ENCODE measurements at regions not wholly inside any gene's neighbourhood (a gene's known extent, or its start where the extent isn't known, plus 50 kb on each side); places are given as distances from the start of the nearest gene placed in this dataset.

DNA sequence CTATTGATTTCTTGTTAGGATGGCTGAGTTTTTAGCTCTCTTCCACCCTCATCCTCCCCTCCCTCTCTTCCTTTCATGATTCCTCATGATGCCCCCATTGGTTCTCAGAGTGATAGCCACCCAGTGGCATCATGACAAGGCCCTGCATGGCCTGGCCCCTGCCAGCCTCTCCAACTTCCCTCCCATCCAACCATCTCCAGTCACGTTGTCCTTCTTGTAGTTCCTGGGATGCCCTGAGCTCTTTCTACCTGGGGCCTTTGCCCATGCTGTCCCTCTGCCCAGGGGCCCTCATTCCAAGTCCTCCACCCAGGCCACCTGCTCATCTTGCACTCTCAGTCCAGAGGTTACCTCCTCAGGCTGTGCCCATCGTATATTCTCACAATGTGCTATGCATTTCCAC, 247.5 kb downstream of the TFCP2L1 start:
- no peak overlapping the region for H3K4me3 ChIP-seq (ENCODE audit: low read depth, low read length)
- DNase-seq (ENCODE audit: low read depth), result no peak
- TF ChIP-seq, protein P1, sequence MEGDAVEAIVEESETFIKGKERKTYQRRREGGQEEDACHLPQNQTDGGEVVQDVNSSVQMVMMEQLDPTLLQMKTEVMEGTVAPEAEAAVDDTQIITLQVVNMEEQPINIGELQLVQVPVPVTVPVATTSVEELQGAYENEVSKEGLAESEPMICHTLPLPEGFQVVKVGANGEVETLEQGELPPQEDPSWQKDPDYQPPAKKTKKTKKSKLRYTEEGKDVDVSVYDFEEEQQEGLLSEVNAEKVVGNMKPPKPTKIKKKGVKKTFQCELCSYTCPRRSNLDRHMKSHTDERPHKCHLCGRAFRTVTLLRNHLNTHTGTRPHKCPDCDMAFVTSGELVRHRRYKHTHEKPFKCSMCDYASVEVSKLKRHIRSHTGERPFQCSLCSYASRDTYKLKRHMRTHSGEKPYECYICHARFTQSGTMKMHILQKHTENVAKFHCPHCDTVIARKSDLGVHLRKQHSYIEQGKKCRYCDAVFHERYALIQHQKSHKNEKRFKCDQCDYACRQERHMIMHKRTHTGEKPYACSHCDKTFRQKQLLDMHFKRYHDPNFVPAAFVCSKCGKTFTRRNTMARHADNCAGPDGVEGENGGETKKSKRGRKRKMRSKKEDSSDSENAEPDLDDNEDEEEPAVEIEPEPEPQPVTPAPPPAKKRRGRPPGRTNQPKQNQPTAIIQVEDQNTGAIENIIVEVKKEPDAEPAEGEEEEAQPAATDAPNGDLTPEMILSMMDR (conservative IDR thresholded peaks at IDR 0.05; ENCODE audit: low read depth, low read length), result no peak

DNA sequence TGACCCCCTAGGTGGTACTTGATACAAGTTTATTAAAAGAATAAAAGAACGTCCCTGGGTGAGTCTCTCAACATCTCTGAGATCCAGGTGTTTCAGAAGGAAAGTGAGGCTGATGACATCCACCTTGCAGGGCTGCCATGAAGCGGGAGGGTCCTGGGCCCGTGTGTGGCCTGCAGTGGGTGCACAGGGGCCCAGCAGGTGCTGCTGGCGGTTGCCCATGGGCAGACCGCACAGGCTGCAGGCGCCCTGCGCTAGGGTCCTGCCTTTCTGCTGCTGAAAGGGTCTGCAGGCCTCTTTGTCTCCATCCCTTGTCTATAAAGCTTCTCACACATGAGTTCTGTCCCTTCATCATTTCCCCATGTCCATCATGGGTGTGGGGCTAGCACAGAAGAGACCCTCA, 247.0 kb downstream of the TFCP2L1 start:
- no peak for DNase-seq (ENCODE audit: low read depth)
- no peak overlapping the region for H3K4me3 ChIP-seq (ENCODE audit: low read depth, low read length)
- TF ChIP-seq, protein P1 (conservative IDR thresholded peaks at IDR 0.05; ENCODE audit: low read depth, low read length), result no peak

DNA sequence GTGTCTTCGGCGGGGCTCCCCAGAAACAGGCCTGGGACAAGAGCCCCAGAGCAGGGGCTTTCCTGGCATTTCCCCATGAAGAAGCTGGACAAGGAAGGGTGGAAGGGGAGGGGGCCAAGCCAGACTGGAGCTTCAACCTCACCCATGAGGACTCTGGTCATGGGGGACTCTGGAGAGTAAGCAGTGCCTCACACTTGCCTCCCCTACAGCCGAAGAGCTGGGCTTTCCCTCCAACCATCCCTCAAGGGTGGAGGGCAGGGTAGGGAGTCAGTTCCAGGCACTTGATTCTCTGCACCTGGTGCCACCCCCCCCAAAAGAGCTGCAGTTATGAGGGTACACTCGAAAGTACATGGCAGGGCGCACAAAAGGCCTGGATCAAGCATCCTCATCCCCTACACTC, 246.6 kb downstream of the TFCP2L1 start:
- no peak for DNase-seq (ENCODE audit: low read depth)
- TF ChIP-seq, protein P1 (conservative IDR thresholded peaks at IDR 0.05; ENCODE audit: low read depth, low read length), result no peak
- no peak overlapping the region for H3K4me3 ChIP-seq (ENCODE audit: low read depth, low read length)

DNA sequence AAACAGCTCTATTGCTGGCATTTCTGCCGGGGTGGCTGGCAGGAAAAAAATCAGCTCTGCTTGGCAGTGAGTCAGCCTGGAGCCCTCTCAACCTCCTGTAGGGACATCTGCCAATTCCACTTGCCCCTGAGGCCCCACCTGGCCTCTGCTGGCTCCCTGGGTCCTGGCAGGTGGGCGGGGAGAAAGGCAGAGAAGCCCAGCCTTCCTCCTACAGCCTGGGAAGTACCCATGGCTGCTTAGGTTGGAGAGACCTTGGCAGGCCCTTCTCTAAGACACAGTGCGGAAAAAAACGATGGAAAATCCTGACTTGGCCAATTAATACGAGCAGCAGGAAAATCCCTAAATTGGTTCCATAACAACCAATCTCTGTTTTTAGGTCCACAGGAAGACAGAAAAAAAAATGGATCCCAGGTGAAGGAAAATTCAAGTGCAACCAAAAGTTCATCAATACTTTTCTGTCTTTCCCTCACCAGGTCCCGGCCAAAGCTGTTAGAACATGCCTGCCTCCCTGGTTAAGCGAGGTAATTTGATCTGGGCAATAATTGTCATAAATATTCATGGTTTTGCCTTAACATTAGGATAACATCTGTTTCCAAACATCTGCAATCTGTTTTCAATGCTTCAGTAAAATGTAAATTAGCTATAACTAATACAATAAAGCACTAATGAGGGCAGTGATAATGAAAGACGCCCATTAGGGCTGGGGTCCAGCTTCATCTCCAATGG, 245.9 kb downstream of the TFCP2L1 start:
- no peak overlapping the region for H3K4me3 ChIP-seq (ENCODE audit: low read depth, low read length)
- peak; percentile 13 for DNase-seq (ENCODE audit: low read depth)
- TF ChIP-seq, protein P1 (conservative IDR thresholded peaks at IDR 0.05; ENCODE audit: low read depth, low read length), result no peak

DNA sequence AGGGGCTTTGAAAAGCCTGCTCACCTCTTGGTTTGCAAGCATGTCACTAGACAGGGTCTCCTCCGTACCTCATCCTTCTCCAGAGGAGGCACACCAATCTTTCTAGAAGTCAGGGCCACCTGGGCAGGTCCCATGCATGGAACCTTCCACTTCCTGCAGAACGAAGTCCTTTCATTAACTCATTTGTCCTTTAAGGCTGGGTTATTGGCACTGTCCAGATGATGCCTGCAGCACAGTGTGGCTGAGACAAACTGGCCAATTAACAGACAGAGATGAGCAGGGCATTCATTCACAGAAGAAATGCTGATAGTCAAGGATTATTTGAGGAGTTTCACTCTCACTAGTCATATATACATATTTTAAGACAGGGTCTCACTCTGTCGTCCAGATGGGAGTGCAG, 245.3 kb downstream of the TFCP2L1 start:
- TF ChIP-seq, protein P1 (conservative IDR thresholded peaks at IDR 0.05; ENCODE audit: low read depth, low read length), result no peak
- H3K4me3 ChIP-seq (ENCODE audit: low read depth, low read length), result no peak overlapping the region
- no peak for DNase-seq (ENCODE audit: low read depth)

DNA sequence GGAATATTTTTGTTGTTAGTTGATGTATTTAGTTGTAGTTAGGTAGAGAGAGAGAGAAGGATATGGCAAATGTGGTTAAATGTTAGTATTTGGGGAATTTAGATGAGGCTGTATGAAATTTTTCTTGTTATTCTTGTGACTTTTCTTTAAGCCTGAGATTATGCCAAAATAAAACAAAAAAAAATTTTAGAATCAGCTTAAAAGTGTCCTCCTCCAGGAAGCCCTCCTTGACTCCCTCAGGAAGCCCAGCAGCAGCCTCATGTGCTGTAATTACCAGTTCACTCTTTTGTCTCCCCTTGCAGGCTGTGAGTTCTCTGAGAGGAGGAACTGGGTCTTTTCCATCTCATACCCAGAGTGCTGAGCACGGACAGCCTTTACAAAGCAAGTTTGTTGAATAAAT, 243.5 kb downstream of the TFCP2L1 start:
- TF ChIP-seq, protein P1 (conservative IDR thresholded peaks at IDR 0.05; ENCODE audit: low read depth, low read length), result no peak
- DNase-seq (ENCODE audit: low read depth), result no peak
- no peak overlapping the region for H3K4me3 ChIP-seq (ENCODE audit: low read depth, low read length)

Data from epithelial cell of proximal tubule (primary cell).